NCI-H1105 (cell line): ENCODE measurements at regions not wholly inside any gene's neighbourhood (a gene's known extent, or its start where the extent isn't known, plus 50 kb on each side); places are given as distances from the start of the nearest gene placed in this dataset.
"Not testable (repeated sequence)": the region's sequence is repeated elsewhere in the genome, so short reads cannot be mapped to it uniquely, and the experiment has no call there.

ENCODE experiments used
- DNase-seq: peaks from one replicate; lab custom pipeline; 2025; lab: John Stamatoyannopoulos, UW

GRCh38 chr6:14757014-14757413 lies 488.9 kb upstream of the JARID2 start:
- no peak for DNase-seq

- DNase-seq: no peak
Observed at GRCh38 chr6:14757418-14757817, 488.5 kb upstream of the JARID2 start.

GRCh38 chr6:14758421-14759081 lies 487.3 kb upstream of the JARID2 start:
- DNase-seq: peak; percentile 79

GRCh38 chr6:14759976-14760672 lies 485.7 kb upstream of the JARID2 start:
- DNase-seq: no peak

- DNase-seq: no peak
Observed at GRCh38 chr6:14762077-14762476, 483.8 kb upstream of the JARID2 start.

GRCh38 chr6:14763139-14763538 lies 482.7 kb upstream of the JARID2 start:
- no peak for DNase-seq

- no peak for DNase-seq
Observed at GRCh38 chr6:14763616-14764015, 482.3 kb upstream of the JARID2 start.

GRCh38 chr6:14765106-14765505 lies 480.8 kb upstream of the JARID2 start:
- DNase-seq: no peak

- DNase-seq: no peak
Observed at GRCh38 chr6:14765721-14766390, 480.0 kb upstream of the JARID2 start.

GRCh38 chr6:14766391-14766994 lies 479.4 kb upstream of the JARID2 start:
- DNase-seq: no peak

GRCh38 chr6:14767226-14767625 lies 478.6 kb upstream of the JARID2 start:
- peak; percentile 20 for DNase-seq

- no peak for DNase-seq
Observed at GRCh38 chr6:14770040-14770439, 475.8 kb upstream of the JARID2 start.

GRCh38 chr6:14770572-14770971 lies 475.3 kb upstream of the JARID2 start:
- no peak for DNase-seq

GRCh38 chr6:14771016-14771415 lies 474.9 kb upstream of the JARID2 start:
- no peak for DNase-seq

- no peak for DNase-seq
Observed at GRCh38 chr6:14772188-14772587, 473.7 kb upstream of the JARID2 start.

- peak; percentile 92 for DNase-seq
Observed at GRCh38 chr6:14775528-14775927, 470.3 kb upstream of the JARID2 start.

GRCh38 chr6:14776307-14776706 lies 469.6 kb upstream of the JARID2 start:
- DNase-seq: no peak

GRCh38 chr6:14781772-14782525 lies 463.9 kb upstream of the JARID2 start:
- no peak for DNase-seq

- not testable (repeated sequence) for DNase-seq
Observed at GRCh38 chr6:14782921-14783464, 462.9 kb upstream of the JARID2 start.

GRCh38 chr6:14783594-14783993 lies 462.3 kb upstream of the JARID2 start:
- DNase-seq: no peak

- peak; percentile 61 for DNase-seq
Observed at GRCh38 chr6:14784596-14785492, 461.0 kb upstream of the JARID2 start.
